B cell (primary cell): ENCODE measurements at regions not wholly inside any gene's neighbourhood (a gene's known extent, or its start where the extent isn't known, plus 50 kb on each side); places are given as distances from the start of the nearest gene placed in this dataset.

ENCODE experiments used
- EZH2 ChIP-seq: IDR thresholded peaks from 2 replicates; pipeline ENCODE4 v1.6.1; 2012; ENCODE audit warnings: borderline replicate concordance, low read depth, mild to moderate bottlenecking, moderate library complexity, low read length; ENCODE audit not compliant: insufficient read depth, poor library complexity, severe bottlenecking
- TF ChIP-seq, protein P1 (sequence below): fragments of 200-600 bp; IDR thresholded peaks from one replicate; pipeline ENCODE4 v1.8.0; 2022; ENCODE audit warnings: antibody characterized with exemption, mild to moderate bottlenecking

DNA sequence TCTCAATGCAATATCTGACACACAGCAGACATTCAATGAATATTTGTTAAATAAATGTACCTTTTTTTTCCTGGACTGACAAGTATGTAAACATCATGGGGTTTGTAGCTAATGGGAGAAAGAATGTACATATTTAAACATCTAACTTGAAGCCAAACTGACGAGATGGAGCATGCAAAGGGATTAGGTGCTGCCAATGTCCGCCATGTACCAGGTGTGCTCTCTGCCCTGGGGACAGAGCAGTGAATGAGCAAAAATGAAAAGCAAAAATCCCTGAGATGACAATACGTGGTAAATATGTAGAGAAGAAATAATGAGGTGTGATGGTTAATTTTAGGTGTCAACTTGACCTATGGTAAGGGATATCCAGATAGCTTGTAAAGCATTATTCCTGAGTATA is 247.4 kb upstream of the CELF4 start:
- TF ChIP-seq, protein P1, sequence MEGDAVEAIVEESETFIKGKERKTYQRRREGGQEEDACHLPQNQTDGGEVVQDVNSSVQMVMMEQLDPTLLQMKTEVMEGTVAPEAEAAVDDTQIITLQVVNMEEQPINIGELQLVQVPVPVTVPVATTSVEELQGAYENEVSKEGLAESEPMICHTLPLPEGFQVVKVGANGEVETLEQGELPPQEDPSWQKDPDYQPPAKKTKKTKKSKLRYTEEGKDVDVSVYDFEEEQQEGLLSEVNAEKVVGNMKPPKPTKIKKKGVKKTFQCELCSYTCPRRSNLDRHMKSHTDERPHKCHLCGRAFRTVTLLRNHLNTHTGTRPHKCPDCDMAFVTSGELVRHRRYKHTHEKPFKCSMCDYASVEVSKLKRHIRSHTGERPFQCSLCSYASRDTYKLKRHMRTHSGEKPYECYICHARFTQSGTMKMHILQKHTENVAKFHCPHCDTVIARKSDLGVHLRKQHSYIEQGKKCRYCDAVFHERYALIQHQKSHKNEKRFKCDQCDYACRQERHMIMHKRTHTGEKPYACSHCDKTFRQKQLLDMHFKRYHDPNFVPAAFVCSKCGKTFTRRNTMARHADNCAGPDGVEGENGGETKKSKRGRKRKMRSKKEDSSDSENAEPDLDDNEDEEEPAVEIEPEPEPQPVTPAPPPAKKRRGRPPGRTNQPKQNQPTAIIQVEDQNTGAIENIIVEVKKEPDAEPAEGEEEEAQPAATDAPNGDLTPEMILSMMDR, result no peak
- no peak for TF ChIP-seq EZH2
